H1 (cell line): ENCODE measurements at regions not wholly inside any gene's neighbourhood (a gene's known extent, or its start where the extent isn't known, plus 50 kb on each side); places are given as distances from the start of the nearest gene placed in this dataset.

ENCODE experiments used
- CTCF ChIA-PET: fragments of 300-600 bp; sonication (Branson Sonifier 250); formaldehyde crosslinking; loops from one replicate; lab custom pipeline; 2021; ENCODE audit not compliant: partially characterized antibody; lab: Charles Lee
- POLR2A ChIA-PET: fragments of 300-600 bp; sonication (Branson Sonifier 250); formaldehyde crosslinking; loops from one replicate; lab custom pipeline; 2021; ENCODE audit warnings: inconsistent platforms; ENCODE audit not compliant: partially characterized antibody; lab: Charles Lee
- DNase-seq, 2 experiments: peaks; one replicate each; pipeline versions ENCODE4 v3.0.0 to v3.0.0-alpha.2; 2010 to 2022; ENCODE audit warnings: low spot score in 2 of 2, low read depth in 1 of 2, mixed read lengths in 1 of 2
- FAIRE-seq: peaks from 2 replicates; lab custom pipeline; 2011; peaks lifted over from hg19 to GRCh38; lab: Jason Lieb, UNC
- H2AFZ ChIP-seq: 2 replicates; pipeline ENCODE4 v1.8.1; 2012; ENCODE audit warnings: low read length, inconsistent platforms
- H2AK5ac ChIP-seq: 2 replicates; pipeline ENCODE4 v1.6.1; 2013; ENCODE audit warnings: low read depth, low read length
- H2BK120ac ChIP-seq: replicated peaks from 2 replicates; pipeline ENCODE3; 2013; ENCODE audit warnings: low read depth, low read length, inconsistent platforms
- H2BK12ac ChIP-seq: 2 replicates; pipeline ENCODE4 v1.6.1; 2013; ENCODE audit warnings: low read depth, low read length
- H2BK15ac ChIP-seq: 2 replicates; pipeline ENCODE4 v1.6.1; 2013; ENCODE audit warnings: low read length
- H2BK20ac ChIP-seq: 2 replicates; pipeline ENCODE4 v1.6.1; 2013; ENCODE audit warnings: low read length
- H2BK5ac ChIP-seq: 2 replicates; pipeline ENCODE4 v1.6.1; 2013; ENCODE audit warnings: low read depth, low read length
- H3K14ac ChIP-seq: 2 replicates; pipeline ENCODE4 v1.6.1; 2013; ENCODE audit warnings: inconsistent platforms; ENCODE audit not compliant: insufficient read length
- H3K18ac ChIP-seq: 2 replicates; pipeline ENCODE4 v1.6.1; 2013; ENCODE audit warnings: low read length; ENCODE audit errors: extremely low read depth
- H3K23ac ChIP-seq: 2 replicates; pipeline ENCODE4 v1.6.1; 2013; ENCODE audit warnings: inconsistent platforms; ENCODE audit not compliant: insufficient read length
- H3K23me2 ChIP-seq: 2 replicates; pipeline ENCODE4 v1.6.1; 2013; ENCODE audit warnings: low read depth, low read length
- H3K27ac ChIP-seq: 2 replicates; pipeline ENCODE4 v1.6.1; 2011; ENCODE audit warnings: low read depth, low read length, inconsistent platforms
- H3K27me3 ChIP-seq, 4 experiments: replicated peaks in 1 of 4; 1 replicate in 1 of 4; 2 replicates in 3 of 4; pipeline versions ENCODE4 v1.6.1 to v1.8.1; 2011 to 2013; ENCODE audit warnings: low read length in 3 of 4, mild to moderate bottlenecking in 3 of 4, inconsistent platforms in 2 of 4, mixed read lengths in 2 of 4, moderate library complexity in 1 of 4; ENCODE audit not compliant: control insufficient read depth in 3 of 4, insufficient read depth in 3 of 4; ENCODE audit errors: extremely low read depth in 1 of 4
- H3K36me3 ChIP-seq, 4 experiments: 2 replicates each; pipeline versions ENCODE4 v1.6.1 to v1.8.1; 2011 to 2013; ENCODE audit warnings: mild to moderate bottlenecking in 4 of 4, low read length in 3 of 4, moderate library complexity in 2 of 4, control low read depth in 1 of 4, inconsistent platforms in 1 of 4; ENCODE audit not compliant: insufficient read depth in 4 of 4, control insufficient read depth in 2 of 4
- H3K4ac ChIP-seq: replicated peaks from 2 replicates; pipeline ENCODE3; 2013; ENCODE audit warnings: low read length, low read depth, mixed read lengths, inconsistent platforms; ENCODE audit not compliant: insufficient read length
- H3K4me1 ChIP-seq, 4 experiments: replicated peaks in 1 of 4; 1 replicate in 1 of 4; 2 replicates in 3 of 4; pipeline versions ENCODE4 v1.6.1 to v1.8.1; 2011 to 2013; ENCODE audit warnings: low read length in 3 of 4, inconsistent platforms in 2 of 4, mixed read lengths in 1 of 4; ENCODE audit not compliant: insufficient read depth in 4 of 4, control insufficient read depth in 3 of 4
- H3K4me2 ChIP-seq, 2 experiments: 2 replicates each; pipeline versions ENCODE4 v1.6.1 to v1.8.1; 2011 to 2013; ENCODE audit warnings: low read depth in 2 of 2, low read length in 2 of 2, control low read depth in 1 of 2, inconsistent platforms in 1 of 2, mild to moderate bottlenecking in 1 of 2; ENCODE audit not compliant: insufficient read depth in 1 of 2
- H3K4me3 ChIP-seq, 4 experiments: fragments of 200-600, 300-600 bp in 1 of 4; sonication (generic), shearing (Covaris generic), sonication (Bioruptor Twin) in 1 of 4; 2 replicates each; pipeline versions ENCODE4 v1.5.1 to v1.8.1; 2011 to 2016; ENCODE audit warnings: low read length in 4 of 4, low read depth in 3 of 4, control low read depth in 2 of 4, inconsistent platforms in 2 of 4, mild to moderate bottlenecking in 2 of 4, mixed read lengths in 1 of 4, moderate library complexity in 1 of 4; ENCODE audit not compliant: insufficient read depth in 2 of 4; ENCODE audit errors: extremely low read depth in 1 of 4
- H3K56ac ChIP-seq: replicated peaks from 2 replicates; pipeline ENCODE3; 2013; ENCODE audit warnings: low read depth, mild to moderate bottlenecking, mixed read lengths, low read length, inconsistent platforms; ENCODE audit not compliant: insufficient read length
- H3K79me1 ChIP-seq: 2 replicates; pipeline ENCODE4 v1.6.1; 2013; ENCODE audit warnings: low read depth, low read length, control low read depth
- H3K79me2 ChIP-seq, 2 experiments: 2 replicates each; pipeline versions ENCODE4 v1.6.1 to v1.8.1; 2012 to 2013; ENCODE audit warnings: low read length in 2 of 2, mild to moderate bottlenecking in 2 of 2, inconsistent platforms in 1 of 2; ENCODE audit not compliant: insufficient read depth in 2 of 2, control insufficient read depth in 1 of 2
- H3K9ac ChIP-seq, 4 experiments: replicated peaks in 1 of 4; 1 replicate in 1 of 4; 2 replicates in 3 of 4; pipeline versions ENCODE4 v1.6.1 to v1.8.1; 2011 to 2013; ENCODE audit warnings: low read depth in 3 of 4, low read length in 3 of 4, control low read depth in 2 of 4, mild to moderate bottlenecking in 2 of 4, moderate library complexity in 2 of 4, inconsistent platforms in 1 of 4; ENCODE audit errors: extremely low read depth in 1 of 4
- H3K9me3 ChIP-seq, 2 experiments: 2 replicates each; pipeline versions ENCODE4 v1.6.1 to v1.8.1; 2012 to 2013; ENCODE audit warnings: mild to moderate bottlenecking in 2 of 2, moderate library complexity in 2 of 2, control low read depth in 1 of 2, inconsistent platforms in 1 of 2, low read depth in 1 of 2, low read length in 1 of 2, mixed read lengths in 1 of 2; ENCODE audit not compliant: insufficient read depth in 2 of 2
- H4K20me1 ChIP-seq, 2 experiments: replicated peaks in 1 of 2; 2 replicates each; pipeline versions ENCODE3 to v1.8.1; 2011 to 2013; ENCODE audit warnings: inconsistent platforms in 2 of 2, low read length in 2 of 2, mild to moderate bottlenecking in 1 of 2; ENCODE audit not compliant: insufficient read depth in 2 of 2, control insufficient read depth in 1 of 2
- H4K5ac ChIP-seq: 2 replicates; pipeline ENCODE4 v1.6.1; 2013; ENCODE audit warnings: low read length, low read depth, mixed read lengths, inconsistent platforms; ENCODE audit not compliant: insufficient read length
- H4K8ac ChIP-seq: 2 replicates; pipeline ENCODE4 v1.8.0; 2013; ENCODE audit warnings: mild to moderate bottlenecking, moderate library complexity, low read length, inconsistent platforms; ENCODE audit not compliant: insufficient read depth; ENCODE audit errors: extremely low read depth
- H4K91ac ChIP-seq: replicated peaks from 2 replicates; pipeline ENCODE3; 2013; ENCODE audit warnings: low read length, mixed read lengths, inconsistent platforms; ENCODE audit not compliant: insufficient read length
- EP300 ChIP-seq, 2 experiments: IDR thresholded peaks; 1 replicate in 1 of 2; 2 replicates in 1 of 2; pipeline ENCODE4 v1.6.1; 2011 to 2012; ENCODE audit warnings: low read depth in 2 of 2, low read length in 2 of 2, mild to moderate bottlenecking in 2 of 2, borderline replicate concordance in 1 of 2, inconsistent platforms in 1 of 2, moderate library complexity in 1 of 2
- GTF2F1 ChIP-seq: IDR thresholded peaks from 2 replicates; pipeline ENCODE4 v1.6.1; 2012; ENCODE audit warnings: low read depth, low read length, improper control_type of control experiment, borderline replicate concordance
- HDAC2 ChIP-seq, 2 experiments: fragments of 300-600 bp in 1 of 2; sonication (generic) in 1 of 2; IDR thresholded peaks; 2 replicates each; pipeline ENCODE4 v1.6.1; 2011 to 2012; ENCODE audit warnings: low read depth in 2 of 2, low read length in 2 of 2, mild to moderate bottlenecking in 2 of 2, moderate library complexity in 2 of 2, borderline replicate concordance in 1 of 2, inconsistent platforms in 1 of 2
- HDAC6 ChIP-seq: IDR thresholded peaks from one replicate; pipeline ENCODE4 v1.7.1; 2012; ENCODE audit warnings: low read depth, mild to moderate bottlenecking, inconsistent platforms, low read length, moderate library complexity
- JUN ChIP-seq: IDR thresholded peaks from 2 replicates; pipeline ENCODE4 v1.6.1; 2011; ENCODE audit warnings: low read depth, mild to moderate bottlenecking, improper control_type of control experiment, low read length
- KDM1A ChIP-seq: fragments of 200-600, 300-600 bp; sonication (generic); IDR thresholded peaks from 2 replicates; pipeline ENCODE4 v1.7.1; 2016; ENCODE audit warnings: mild to moderate bottlenecking, low read length, borderline replicate concordance
- KDM4A ChIP-seq: IDR thresholded peaks from one replicate; pipeline ENCODE4 v1.7.1; 2012; ENCODE audit warnings: low read depth, mild to moderate bottlenecking, moderate library complexity, low read length, inconsistent platforms; ENCODE audit not compliant: severe bottlenecking
- KDM5A ChIP-seq: fragments of 200-600 bp; IDR thresholded peaks from 2 replicates; pipeline ENCODE4 v1.7.1; 2012; ENCODE audit warnings: mild to moderate bottlenecking, low read length, inconsistent platforms, mixed read lengths
- RNF2 ChIP-seq: fragments of 200-900, 300-1000 bp; sonication (generic); IDR thresholded peaks from 2 replicates; pipeline ENCODE4 v1.7.1; 2016; ENCODE audit warnings: borderline replicate concordance, low read depth, mild to moderate bottlenecking, antibody characterized with exemption, low read length; ENCODE audit not compliant: poor library complexity, severe bottlenecking; ENCODE audit errors: missing control alignments
- RXRA ChIP-seq: IDR thresholded peaks from 2 replicates; pipeline ENCODE4 v1.6.1; 2011; ENCODE audit warnings: low read depth, mild to moderate bottlenecking, low read length, moderate library complexity; ENCODE audit not compliant: insufficient read depth
- SUZ12 ChIP-seq: fragments of 200-600 bp; sonication (generic); IDR thresholded peaks from 2 replicates; pipeline ENCODE4 v1.6.1; 2012; ENCODE audit warnings: mild to moderate bottlenecking, inconsistent platforms, low read length, moderate library complexity, mixed read lengths
- TCF12 ChIP-seq: IDR thresholded peaks from 2 replicates; pipeline ENCODE4 v1.6.1; 2011; ENCODE audit warnings: low read depth, mild to moderate bottlenecking, low read length
- YY1 ChIP-seq: IDR thresholded peaks from 2 replicates; pipeline ENCODE4 v1.6.1; 2011; ENCODE audit warnings: low read depth, mild to moderate bottlenecking, low read length
- WGBS, 2 experiments: shearing (Covaris generic) in 1 of 2; methylation state at CpG; one replicate each; pipeline versions ENCODE4 v1.1.6 to v1.1.7; 2013 to 2015; ENCODE audit warnings: low lambda C conversion rate in 2 of 2, mixed read lengths in 2 of 2, inconsistent platforms in 1 of 2, low coverage in 1 of 2, missing lambda C conversion rate in 1 of 2; ENCODE audit not compliant: insufficient replicate concordance in 2 of 2, insufficient coverage in 1 of 2, insufficient read length in 1 of 2; ENCODE audit errors: extremely low coverage in 1 of 2, missing lambda C conversion rate in 1 of 2; 5-methylcytosine and 5-hydroxymethylcytosine counted together

GRCh38 chr5:86970361-86970760 is 297.3 kb upstream of the RASA1 start:
- H2BK20ac ChIP-seq, result no peak overlapping the region
- no peaks in the 10 kb centered on the region for H3K27me3 ChIP-seq
- H3K79me2 ChIP-seq, result no peaks in the 10 kb centered on the region
- no peak overlapping the region for H3K23ac ChIP-seq
- H3K23me2 ChIP-seq, result no peaks in the 10 kb centered on the region
- no peak overlapping the region for H3K27ac ChIP-seq
- no peaks in the 10 kb centered on the region for H4K20me1 ChIP-seq
- no peak overlapping the region for H3K9ac ChIP-seq
- no peak overlapping the region for H2AFZ ChIP-seq
- H4K8ac ChIP-seq, result no peak overlapping the region
- no peak overlapping the region for H3K4ac ChIP-seq
- no peak for DNase-seq
- H2BK12ac ChIP-seq, result no peak overlapping the region
- no peak for FAIRE-seq
- no peaks in the 10 kb centered on the region for H3K9me3 ChIP-seq
- H3K4me3 ChIP-seq, result no peak overlapping the region
- no peak overlapping the region for H3K18ac ChIP-seq
- H3K79me1 ChIP-seq, result no peaks in the 10 kb centered on the region
- no peak overlapping the region for H4K91ac ChIP-seq
- 94% methylated on average over 3 of the region's 3 CpGs; no CpG with 5 or more reads in 1 of the 2 experiments for WGBS, 2 experiments
- H2BK15ac ChIP-seq, result no peak overlapping the region
- H2AK5ac ChIP-seq, result no peak overlapping the region
- H3K4me2 ChIP-seq, result no peak overlapping the region
- H4K5ac ChIP-seq, result no peak overlapping the region
- peaks cover 0 to 2% (median 0%) of the 10 kb centered on the region in 4 experiments; a peak in 1 of 7 replicates for H3K4me1 ChIP-seq
- H2BK120ac ChIP-seq, result no peak overlapping the region
- H2BK5ac ChIP-seq, result no peak overlapping the region
- no peaks in the 10 kb centered on the region for H3K36me3 ChIP-seq
- ChIA-PET CTCF (interaction anchor here (0.7 to 1.7 kb wide), 11 partner anchors 11 to 500 kb away, joined by 3 to 12 read pairs (median 4); no protein-coding TSS in a partner anchor), POLR2A (no interaction called here)
- no peak overlapping the region for H3K56ac ChIP-seq
- no peak overlapping the region for H3K14ac ChIP-seq
- TF ChIP-seq TCF12, result no peak
- no peak for TF ChIP-seq KDM5A
- no peak for TF ChIP-seq RNF2
- TF ChIP-seq YY1, result no peak
- no peak for TF ChIP-seq KDM4A
- no peak for TF ChIP-seq GTF2F1
- TF ChIP-seq SUZ12, result no peak
- no peak for TF ChIP-seq HDAC6
- TF ChIP-seq EP300 (IDR thresholded peaks at IDR 0.05; ENCODE audit: borderline replicate concordance in 1 of 2, low read depth in 2 of 2, low read length in 2 of 2), result no peak
- no peak for TF ChIP-seq JUN
- no peak for TF ChIP-seq KDM1A
- TF ChIP-seq HDAC2 (IDR thresholded peaks at IDR 0.05; ENCODE audit: borderline replicate concordance in 1 of 2, low read depth in 2 of 2, low read length in 2 of 2), result no peak
- TF ChIP-seq RXRA, result no peak
